ENCODE measurements at regions not wholly inside any gene's neighbourhood (a gene's known extent, or its start where the extent isn't known, plus 50 kb on each side); places are given as distances from the start of the nearest gene placed in this dataset.

DNA sequence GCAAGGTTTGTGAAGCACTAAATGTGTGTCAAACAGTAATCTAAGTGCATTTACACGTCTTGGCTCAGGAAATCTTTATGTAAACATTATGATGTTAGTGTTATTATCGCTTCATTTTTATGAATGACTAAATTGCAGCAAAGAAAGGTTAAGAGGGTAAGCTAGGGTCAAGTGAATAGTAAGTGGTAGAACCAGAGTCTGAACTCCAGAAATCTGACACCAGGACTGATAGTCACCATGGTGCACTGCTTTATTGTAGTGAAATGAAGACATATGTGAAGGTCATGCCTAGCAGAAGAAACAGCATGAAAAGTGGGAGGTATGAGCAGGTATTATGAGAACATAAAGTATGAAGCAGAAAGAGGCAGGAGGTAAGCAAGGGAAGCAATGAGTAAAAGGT lies 368.7 kb upstream of the TENM4 start:
- TF ChIP-seq POLR2A (IDR thresholded peaks at IDR 0.05; ENCODE audit: low read depth, low read length) (no peak), BHLHE40 (IDR thresholded peaks at IDR 0.05; ENCODE audit: low read depth, low read length) (no peak), CEBPB (IDR thresholded peaks at IDR 0.05; ENCODE audit: low read depth, low read length) (no peak), MAZ (IDR thresholded peaks at IDR 0.05; ENCODE audit: borderline replicate concordance, low read depth, low read length) (no peak), MXI1 (IDR thresholded peaks at IDR 0.05; ENCODE audit: borderline replicate concordance, low read depth, low read length) (no peak), RFX5 (IDR thresholded peaks at IDR 0.05; ENCODE audit: low read depth, low read length) (no peak)
- TF ChIP-seq, protein P1, sequence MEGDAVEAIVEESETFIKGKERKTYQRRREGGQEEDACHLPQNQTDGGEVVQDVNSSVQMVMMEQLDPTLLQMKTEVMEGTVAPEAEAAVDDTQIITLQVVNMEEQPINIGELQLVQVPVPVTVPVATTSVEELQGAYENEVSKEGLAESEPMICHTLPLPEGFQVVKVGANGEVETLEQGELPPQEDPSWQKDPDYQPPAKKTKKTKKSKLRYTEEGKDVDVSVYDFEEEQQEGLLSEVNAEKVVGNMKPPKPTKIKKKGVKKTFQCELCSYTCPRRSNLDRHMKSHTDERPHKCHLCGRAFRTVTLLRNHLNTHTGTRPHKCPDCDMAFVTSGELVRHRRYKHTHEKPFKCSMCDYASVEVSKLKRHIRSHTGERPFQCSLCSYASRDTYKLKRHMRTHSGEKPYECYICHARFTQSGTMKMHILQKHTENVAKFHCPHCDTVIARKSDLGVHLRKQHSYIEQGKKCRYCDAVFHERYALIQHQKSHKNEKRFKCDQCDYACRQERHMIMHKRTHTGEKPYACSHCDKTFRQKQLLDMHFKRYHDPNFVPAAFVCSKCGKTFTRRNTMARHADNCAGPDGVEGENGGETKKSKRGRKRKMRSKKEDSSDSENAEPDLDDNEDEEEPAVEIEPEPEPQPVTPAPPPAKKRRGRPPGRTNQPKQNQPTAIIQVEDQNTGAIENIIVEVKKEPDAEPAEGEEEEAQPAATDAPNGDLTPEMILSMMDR (conservative IDR thresholded peaks at IDR 0.05; ENCODE audit: low read depth, low read length): no peak
